Motor neuron (in vitro differentiated cells): ENCODE measurements at regions not wholly inside any gene's neighbourhood (a gene's known extent, or its start where the extent isn't known, plus 50 kb on each side); places are given as distances from the start of the nearest gene placed in this dataset.

Source experiments
- ATAC-seq, 8 experiments: fragments of 200-7000 bp; cut with Tn5 transposase; replicated peaks in 6 of 8; 2 replicates each; pipeline ENCODE4 v1.8.0; 2021; ENCODE audit warnings: mild to moderate bottlenecking in 8 of 8, moderate library complexity in 8 of 8
- H3K27ac ChIP-seq, 2 donors: fragments of 250-450 bp; sonication (Bioruptor Pico); 2 replicates each; pipeline ENCODE4 v1.9.0; 2021; ENCODE audit warnings: antibody characterized with exemption in 2 of 2, mild to moderate bottlenecking in 2 of 2, moderate library complexity in 1 of 2
- H3K4me1 ChIP-seq, 2 donors: fragments of 250-450 bp; sonication (Bioruptor Pico); replicated peaks in 1 of 2; 2 replicates each; pipeline ENCODE4 v1.6.1; 2021; ENCODE audit warnings: antibody characterized with exemption in 2 of 2, mild to moderate bottlenecking in 2 of 2, moderate library complexity in 1 of 2
- H3K4me3 ChIP-seq, 5 donors: fragments of 250-450 bp; sonication (Bioruptor Pico); 2 replicates each; pipeline ENCODE4 v1.9.0; 2021; ENCODE audit warnings: antibody characterized with exemption in 5 of 5, mild to moderate bottlenecking in 5 of 5, moderate library complexity in 4 of 5
- WGBS, 10 experiments: fragments of 450-650 bp; shearing (Covaris generic); methylation state at CpG; one replicate each; pipeline ENCODE4 v1.0.0; 2022; 5-methylcytosine and 5-hydroxymethylcytosine counted together
- in situ Hi-C, 9 experiments: fragments of 400-800 bp; cut with MboI; loops; one replicate each; pipeline ENCODE4 v1.15.0; 2021; ENCODE audit warnings: low sequenced_read_pairs in 9 of 9, low pct_unique_long_range_greater_than_20kb in 2 of 9; ENCODE audit not compliant: unreplicated experiment in 9 of 9

DNA sequence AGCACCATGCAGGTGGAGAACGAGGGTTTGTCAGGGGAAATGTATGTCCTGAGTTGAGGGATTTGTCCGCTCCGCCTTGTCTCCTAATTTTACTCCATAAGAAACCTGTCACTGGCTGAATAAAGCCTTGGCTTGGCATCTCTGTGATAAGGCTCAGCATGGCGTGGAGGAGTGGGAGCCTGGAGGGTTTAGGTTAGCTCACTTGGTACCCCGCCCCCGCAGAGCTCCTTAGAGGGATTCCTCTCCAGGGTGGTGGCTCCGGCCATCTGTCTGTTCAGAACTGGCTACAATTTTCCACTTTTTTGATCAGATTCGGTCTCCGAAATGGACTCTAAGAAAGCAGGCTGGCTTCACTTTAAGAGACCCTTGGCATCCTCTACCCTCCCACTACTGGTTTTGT lies 192.2 kb upstream of the SYNDIG1 start:
- no peak for ATAC-seq
- H3K4me1 ChIP-seq: no peaks in the 10 kb centered on the region
- 7 to 100% (median 70%) methylated on average over 1 to 9 of the region's 9 CpGs; no CpG with 5 or more reads in 2 of the 10 experiments for WGBS, 10 experiments
- in situ Hi-C loops: no loop called here
- H3K4me3 ChIP-seq: no peak overlapping the region
- H3K27ac ChIP-seq: no peak overlapping the region

DNA sequence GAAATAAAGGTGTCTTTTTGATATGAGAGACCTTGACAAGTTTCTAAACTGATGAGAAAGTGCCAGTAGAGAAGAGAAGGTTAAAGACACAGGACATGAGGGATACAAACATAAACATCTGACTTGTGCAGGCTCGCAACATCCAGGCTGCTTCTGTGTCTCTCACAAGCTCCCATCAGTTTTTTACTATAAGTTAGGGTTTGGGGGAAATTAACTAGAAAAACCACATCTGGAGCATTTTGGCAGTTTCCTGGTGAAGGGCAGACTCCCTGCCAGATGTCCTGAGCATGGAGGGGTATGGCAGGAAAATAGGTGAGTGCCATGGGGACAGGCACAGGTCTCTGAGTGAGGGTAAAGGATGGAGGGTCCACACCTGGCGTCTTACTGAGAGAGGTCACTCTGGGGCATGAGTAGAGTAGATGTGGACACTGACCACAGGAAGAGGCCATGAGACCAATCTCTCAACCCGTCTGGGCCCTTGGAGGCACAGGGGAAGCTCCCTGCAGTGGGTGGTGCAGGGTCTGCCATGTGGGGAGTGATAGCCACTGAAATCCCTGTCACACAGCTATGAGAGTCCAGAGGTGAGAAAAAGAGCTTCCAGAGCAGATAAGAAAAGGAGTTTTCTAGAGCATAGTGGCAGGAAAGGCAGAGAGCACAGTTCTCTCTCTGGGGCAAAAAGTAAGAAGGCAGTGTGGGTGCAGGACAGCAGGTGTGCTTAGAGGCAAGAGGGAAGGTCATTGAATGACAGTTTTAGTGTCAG lies 193.3 kb upstream of the SYNDIG1 start:
- H3K4me3 ChIP-seq: no peak overlapping the region
- H3K4me1 ChIP-seq: no peaks in the 10 kb centered on the region
- WGBS, 10 experiments: 0 to 100% (median 89%) methylated on average over 1 to 2 of the region's 3 CpGs; no CpG with 5 or more reads in 2 of the 10 experiments
- in situ Hi-C loops: no loop called here
- ATAC-seq: no peak
- H3K27ac ChIP-seq: no peak overlapping the region

DNA sequence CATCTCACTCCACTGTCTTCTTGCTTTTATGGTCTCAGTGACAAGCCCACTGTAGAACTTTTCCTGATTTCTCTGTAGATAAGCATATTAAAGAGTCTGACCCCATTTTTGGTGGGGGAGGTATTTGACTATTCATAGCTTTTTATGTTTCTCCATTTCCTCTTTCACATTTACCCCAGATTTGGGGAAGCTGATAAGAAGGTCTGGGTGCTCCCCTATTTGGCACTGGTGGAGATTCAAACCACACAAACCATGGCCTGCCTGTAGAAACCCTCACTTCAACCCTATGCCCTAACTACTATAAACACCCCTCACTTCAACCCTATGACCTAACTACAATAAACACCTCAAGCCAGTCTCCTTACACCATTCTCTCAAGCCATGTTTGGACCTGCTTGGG lies 196.2 kb upstream of the SYNDIG1 start:
- Histone ChIP-seq H3K4me1 (no peaks in the 10 kb centered on the region), H3K27ac (no peak overlapping the region), H3K4me3 (no peak overlapping the region)
- in situ Hi-C loops: no loop called here
- no peak for ATAC-seq

DNA sequence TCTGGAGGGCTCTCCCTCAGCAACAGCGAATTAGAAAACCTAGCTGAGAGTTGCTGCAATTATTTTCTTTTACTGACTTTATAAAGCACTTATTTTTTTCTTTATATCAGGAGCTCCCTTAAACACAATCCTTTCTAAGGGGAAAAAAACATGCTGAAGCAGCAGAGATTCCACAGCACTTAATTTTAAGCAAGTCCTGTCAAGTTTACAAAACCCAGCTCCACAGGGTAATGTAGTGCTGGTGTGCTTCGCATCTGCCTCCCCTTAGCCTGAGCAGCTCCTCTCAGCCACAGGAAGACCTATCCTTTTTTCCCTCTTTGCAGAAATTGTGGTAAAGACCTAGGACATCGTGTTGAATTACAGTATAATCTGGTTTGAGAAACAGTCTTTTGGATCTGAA lies 208.1 kb upstream of the SYNDIG1 start:
- in situ Hi-C loops: no loop called here
- 0 to 87% (median 54%) methylated on average over 1 to 3 of the region's 3 CpGs; no CpG with 5 or more reads in 2 of the 10 experiments for WGBS, 10 experiments
- H3K27ac ChIP-seq: no peak overlapping the region
- no peak for ATAC-seq
- peaks cover 0 to 5% of the 10 kb centered on the region in 2 donors for H3K4me1 ChIP-seq
- no peak overlapping the region for H3K4me3 ChIP-seq

DNA sequence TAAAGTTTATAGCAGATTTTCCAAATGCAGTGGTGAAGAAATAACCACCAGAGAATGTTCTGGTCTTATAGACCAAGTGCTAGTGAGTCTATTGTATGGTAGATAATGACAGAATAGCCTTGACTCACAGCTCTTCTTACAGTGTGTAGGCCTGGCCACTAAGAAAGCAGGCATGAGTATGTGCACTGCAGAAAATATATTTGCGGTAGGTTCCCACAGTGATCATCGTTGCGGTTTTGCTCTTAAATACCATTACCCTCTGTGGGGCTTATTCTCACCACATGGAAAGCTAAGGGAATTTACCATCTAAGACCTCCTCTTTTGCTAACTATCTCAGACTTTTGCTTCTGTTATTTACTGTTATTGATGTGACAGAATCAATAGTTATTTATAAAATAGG lies 212.3 kb upstream of the SYNDIG1 start:
- in situ Hi-C loops: no loop called here
- Histone ChIP-seq H3K4me1 (peaks cover 0 to 5% of the 10 kb centered on the region in 2 donors), H3K27ac (no peak overlapping the region), H3K4me3 (no peak overlapping the region)
- 56 to 100% (median 94%) methylated on average over 1 to 3 of the region's 3 CpGs; no CpG with 5 or more reads in 2 of the 10 experiments for WGBS, 10 experiments
- no peak for ATAC-seq

DNA sequence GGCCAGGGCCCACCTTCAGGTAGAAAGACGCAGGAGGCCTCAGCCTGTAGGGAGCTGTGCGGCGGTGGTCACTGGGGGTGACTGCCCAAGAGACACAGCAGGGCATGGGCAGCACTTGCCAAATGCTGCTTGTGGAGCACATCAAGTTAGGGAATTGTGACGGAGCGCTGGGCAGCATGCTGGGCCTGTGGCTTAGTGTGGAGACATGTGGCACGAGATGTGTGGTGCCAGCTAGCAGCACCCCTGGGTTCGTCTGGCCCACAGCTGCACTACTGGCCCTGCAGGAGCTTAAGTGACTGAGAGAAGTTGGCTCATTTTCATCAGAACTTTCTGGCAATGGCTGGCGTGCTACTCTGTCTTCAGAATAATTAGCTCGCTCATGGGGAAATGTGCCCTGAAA lies 213.1 kb upstream of the SYNDIG1 start:
- in situ Hi-C loops: no loop called here

DNA sequence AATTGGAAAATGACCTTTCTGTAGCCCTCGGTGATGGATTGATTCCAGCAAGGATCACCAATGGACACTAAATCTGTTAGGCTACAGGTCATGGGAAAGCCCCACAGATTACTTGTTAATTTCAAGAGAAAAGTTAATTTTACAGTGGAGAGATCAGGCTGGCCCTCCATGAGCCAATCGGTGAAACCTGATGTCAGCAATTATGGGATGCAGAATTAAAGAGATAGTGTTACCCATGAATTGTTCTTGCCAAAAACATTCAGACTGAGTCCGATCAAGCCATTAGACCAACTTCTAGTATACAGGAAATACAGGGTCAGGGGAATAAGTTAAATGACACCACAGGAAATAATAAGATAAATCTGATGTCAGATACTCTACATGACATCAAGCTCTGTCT lies 214.9 kb upstream of the SYNDIG1 start:
- Histone ChIP-seq H3K27ac (no peak overlapping the region), H3K4me1 (peaks cover 0 to 5% of the 10 kb centered on the region in 2 donors), H3K4me3 (no peak overlapping the region)
- ATAC-seq: no peak
- WGBS, 10 experiments: 7 to 100% (median 74%) methylated on average over 1 to 3 of the region's 3 CpGs
- in situ Hi-C loops: no loop called here

More for the DNA sequence above, 213.1 kb upstream of the SYNDIG1 start:
- Histone ChIP-seq H3K4me1 (peaks cover 0 to 5% of the 10 kb centered on the region in 2 donors), H3K27ac (no peak overlapping the region), H3K4me3 (no peak overlapping the region)
- 6 to 100% (median 74%) methylated on average over 1 to 6 of the region's 9 CpGs; no CpG with 5 or more reads in 3 of the 10 experiments for WGBS, 10 experiments
- ATAC-seq: no peak

DNA sequence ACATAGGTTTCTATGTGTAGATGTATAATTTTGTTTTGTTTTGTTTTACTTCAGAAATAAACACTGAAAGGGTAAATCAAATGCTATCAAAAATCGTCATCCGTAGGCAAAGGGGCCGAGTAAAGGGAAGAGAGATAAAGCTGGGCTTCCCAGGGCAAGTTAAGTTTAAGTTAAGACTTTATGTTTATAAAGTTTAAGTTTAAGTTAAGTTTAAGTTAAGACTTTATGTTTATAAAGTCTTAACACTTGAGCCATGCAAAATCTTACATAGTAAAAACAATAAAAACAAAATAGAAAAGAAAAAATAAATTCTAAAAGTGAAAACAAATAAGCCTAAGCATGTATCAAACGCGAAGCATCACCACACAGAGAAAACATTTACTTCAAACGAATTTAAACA lies 216.1 kb upstream of the SYNDIG1 start:
- in situ Hi-C loops: no loop called here
- 13 to 95% (median 70%) methylated on average over 1 to 6 of the region's 6 CpGs for WGBS, 10 experiments
- Histone ChIP-seq H3K27ac (no peak overlapping the region), H3K4me3 (no peak overlapping the region), H3K4me1 (peaks cover 0 to 5% of the 10 kb centered on the region in 2 donors)
- ATAC-seq: no peak

DNA sequence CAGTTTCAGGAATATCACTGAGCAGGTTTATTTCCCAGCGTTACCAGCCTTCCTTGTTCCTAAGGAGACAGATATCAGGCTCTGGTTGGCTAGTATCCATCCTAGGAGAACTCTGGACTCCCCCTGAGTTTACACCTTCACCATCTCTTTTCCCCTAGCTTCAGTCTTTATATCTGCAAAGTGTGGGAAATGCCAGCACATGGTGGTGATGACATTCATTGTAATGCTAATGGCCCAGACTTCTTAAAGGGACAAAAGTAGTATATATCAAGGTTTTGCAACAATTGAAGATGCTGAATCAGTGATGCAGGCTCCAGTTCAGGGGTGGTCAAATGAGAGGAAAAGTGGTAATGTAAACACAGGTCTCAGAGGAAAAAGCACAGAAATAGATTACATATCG lies 224.3 kb upstream of the SYNDIG1 start:
- WGBS, 10 experiments: 0 to 80% (median 55%) methylated on average over 1 to 2 of the region's 2 CpGs; no CpG with 5 or more reads in 2 of the 10 experiments
- H3K27ac ChIP-seq: no peak overlapping the region
- H3K4me3 ChIP-seq: no peak overlapping the region
- peaks cover 0 to 14% of the 10 kb centered on the region in 2 donors for H3K4me1 ChIP-seq
- ATAC-seq: no peak
- in situ Hi-C loops: no loop called here

DNA sequence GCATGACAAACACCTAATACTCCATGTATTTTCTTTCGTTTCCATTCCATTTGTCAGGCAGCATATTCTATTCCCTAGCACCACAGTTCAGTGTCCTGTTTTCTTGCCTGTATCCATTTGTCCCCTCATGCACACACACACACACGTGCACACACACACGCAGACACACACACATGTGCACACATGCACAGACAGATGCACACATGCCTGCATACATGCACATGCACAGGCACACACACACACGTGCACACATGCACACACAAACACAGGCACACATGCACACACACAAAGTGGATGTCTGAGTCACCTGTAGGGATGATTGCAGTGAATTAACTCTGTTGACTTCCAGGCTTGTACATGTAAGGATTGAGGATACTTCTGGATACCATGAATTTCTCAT lies 226.7 kb upstream of the SYNDIG1 start:
- ATAC-seq: no peak
- no peak overlapping the region for H3K4me3 ChIP-seq
- H3K4me1 ChIP-seq: peaks cover 0 to 14% of the 10 kb centered on the region in 2 donors
- no peak overlapping the region for H3K27ac ChIP-seq
- 0 to 100% (median 73%) methylated on average over 1 to 3 of the region's 4 CpGs; no CpG with 5 or more reads in 5 of the 10 experiments for WGBS, 10 experiments
- in situ Hi-C loops: no loop called here

DNA sequence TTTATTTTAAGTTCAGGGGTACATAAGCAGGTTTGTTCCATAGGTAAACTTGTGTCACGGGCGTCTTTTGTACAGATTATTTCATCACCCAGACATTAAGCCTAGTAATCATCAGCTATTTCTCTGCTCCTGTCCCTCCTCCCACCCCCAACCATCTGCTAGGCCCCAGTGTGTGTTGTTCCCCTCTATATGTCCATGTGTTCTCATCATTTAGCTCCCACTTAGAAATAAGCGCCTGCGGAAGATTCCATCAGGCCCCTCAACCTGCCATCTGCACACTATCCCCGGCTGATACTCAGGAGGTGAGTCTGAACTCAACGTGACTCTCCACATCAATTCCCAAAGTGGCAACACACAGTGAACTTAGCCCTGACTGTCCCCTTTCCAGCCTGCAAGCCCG lies 228.0 kb upstream of the SYNDIG1 start:
- Histone ChIP-seq H3K4me3 (no peak overlapping the region), H3K4me1 (peaks cover 0 to 20% of the 10 kb centered on the region in 2 donors), H3K27ac (no peak overlapping the region)
- ATAC-seq: peak in 2 of 8 experiments; percentile 8 to 12
- WGBS, 10 experiments: 47 to 90% (median 79%) methylated on average over 2 to 4 of the region's 7 CpGs; no CpG with 5 or more reads in 6 of the 10 experiments
- in situ Hi-C loops: no loop called here

DNA sequence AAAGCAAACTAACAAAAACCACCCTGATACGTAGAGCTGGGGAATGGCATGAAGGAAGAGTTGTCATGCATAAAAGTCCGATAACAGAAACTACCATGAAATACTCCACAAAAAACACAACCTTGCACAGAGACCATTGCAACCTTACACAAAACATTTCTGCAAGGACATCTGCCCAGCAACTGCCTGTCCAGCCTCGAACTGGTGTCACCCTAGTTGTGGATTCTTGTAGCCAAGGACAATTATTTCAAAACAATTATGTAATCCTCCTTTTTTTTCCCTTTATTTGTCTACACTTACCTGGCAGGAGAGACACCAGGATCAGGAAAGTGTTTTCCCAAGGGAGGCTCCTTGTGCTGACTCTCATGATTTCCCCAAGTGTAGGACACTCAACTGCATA lies 232.5 kb upstream of the SYNDIG1 start:
- Histone ChIP-seq H3K4me1 (peaks cover 7 to 27% of the 10 kb centered on the region in 2 donors), H3K27ac (no peak overlapping the region), H3K4me3 (no peak overlapping the region)
- 38 to 100% (median 88%) methylated on average over 1 to 3 of the region's 3 CpGs for WGBS, 10 experiments
- ATAC-seq: no peak
- in situ Hi-C loops: no loop called here

DNA sequence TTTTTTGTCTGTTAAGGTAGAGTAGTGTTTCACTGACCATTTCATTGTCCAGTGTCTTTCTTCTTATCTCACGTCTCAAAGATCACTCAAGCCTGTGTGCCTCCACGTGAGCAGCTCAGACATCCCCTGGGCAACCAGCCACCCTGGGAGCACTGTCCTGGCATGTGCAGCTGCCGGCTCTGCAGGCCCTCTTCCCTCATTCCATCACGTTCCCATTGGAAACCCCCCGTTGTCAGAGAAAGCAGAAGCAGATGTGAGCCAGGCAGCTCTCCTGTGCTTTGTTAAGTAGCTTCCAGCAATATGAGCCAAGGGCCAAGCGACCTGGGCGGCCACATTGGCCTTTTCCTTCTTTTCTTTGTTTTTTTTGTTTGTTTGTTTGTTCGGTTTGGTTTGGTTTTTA lies 233.2 kb upstream of the SYNDIG1 start:
- in situ Hi-C loops: no loop called here
- H3K27ac ChIP-seq: peak overlapping the region in 1 of 2 donors; percentile 75
- WGBS, 10 experiments: 7 to 60% (median 10%) methylated on average over 2 to 6 of the region's 8 CpGs; no CpG with 5 or more reads in 3 of the 10 experiments
- peak in 5 of 8 experiments; percentile 79 to 85 (median 84) for ATAC-seq
- no peak overlapping the region for H3K4me3 ChIP-seq
- H3K4me1 ChIP-seq: peaks cover 7 to 22% of the 10 kb centered on the region in 2 donors
